PC-9 (cell line): ENCODE measurements at regions not wholly inside any gene's neighbourhood (a gene's known extent, or its start where the extent isn't known, plus 50 kb on each side); places are given as distances from the start of the nearest gene placed in this dataset.

ENCODE experiments used
- EZH2 ChIP-seq: fragments of 200-600 bp; sonication (generic); IDR thresholded peaks from 2 replicates; pipeline ENCODE4 v1.8.0; 2017; ENCODE audit warnings: antibody characterized with exemption, low read depth
- TF ChIP-seq, protein P1 (sequence below): fragments of 200-600 bp; sonication (generic); conservative IDR thresholded peaks from 2 replicates; pipeline ENCODE4 v1.6.1; 2017; ENCODE audit warnings: mixed run types, antibody characterized with exemption, mild to moderate bottlenecking, moderate library complexity

DNA sequence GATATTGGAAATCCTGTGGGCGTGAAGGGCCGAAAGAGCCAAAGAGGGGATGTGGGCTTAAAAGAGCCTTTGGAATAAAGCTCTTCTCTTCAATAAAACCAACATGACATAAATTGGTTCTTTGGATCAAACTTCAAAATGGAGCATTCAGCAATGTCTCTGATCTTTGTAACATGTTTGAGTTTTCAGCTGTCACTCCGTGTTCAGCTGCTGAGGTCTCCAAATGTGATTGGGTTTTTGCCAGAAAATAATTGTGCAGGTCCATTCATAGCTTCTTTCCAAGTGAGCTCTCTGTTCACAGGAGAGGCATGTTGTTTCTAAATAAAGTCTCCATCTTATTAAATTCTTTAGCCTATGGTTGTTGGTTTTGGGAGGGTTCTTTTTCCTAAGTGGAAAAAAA lies 127.6 kb upstream of the CCDC68 start:
- TF ChIP-seq, protein P1, sequence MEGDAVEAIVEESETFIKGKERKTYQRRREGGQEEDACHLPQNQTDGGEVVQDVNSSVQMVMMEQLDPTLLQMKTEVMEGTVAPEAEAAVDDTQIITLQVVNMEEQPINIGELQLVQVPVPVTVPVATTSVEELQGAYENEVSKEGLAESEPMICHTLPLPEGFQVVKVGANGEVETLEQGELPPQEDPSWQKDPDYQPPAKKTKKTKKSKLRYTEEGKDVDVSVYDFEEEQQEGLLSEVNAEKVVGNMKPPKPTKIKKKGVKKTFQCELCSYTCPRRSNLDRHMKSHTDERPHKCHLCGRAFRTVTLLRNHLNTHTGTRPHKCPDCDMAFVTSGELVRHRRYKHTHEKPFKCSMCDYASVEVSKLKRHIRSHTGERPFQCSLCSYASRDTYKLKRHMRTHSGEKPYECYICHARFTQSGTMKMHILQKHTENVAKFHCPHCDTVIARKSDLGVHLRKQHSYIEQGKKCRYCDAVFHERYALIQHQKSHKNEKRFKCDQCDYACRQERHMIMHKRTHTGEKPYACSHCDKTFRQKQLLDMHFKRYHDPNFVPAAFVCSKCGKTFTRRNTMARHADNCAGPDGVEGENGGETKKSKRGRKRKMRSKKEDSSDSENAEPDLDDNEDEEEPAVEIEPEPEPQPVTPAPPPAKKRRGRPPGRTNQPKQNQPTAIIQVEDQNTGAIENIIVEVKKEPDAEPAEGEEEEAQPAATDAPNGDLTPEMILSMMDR, result no peak
- no peak for TF ChIP-seq EZH2
